SK-N-SH treated with all-trans-retinoic acid at 6 μM for 48 hours (cell line): ENCODE measurements at regions not wholly inside any gene's neighbourhood (a gene's known extent, or its start where the extent isn't known, plus 50 kb on each side); places are given as distances from the start of the nearest gene placed in this dataset.
A peak's percentile ranks its signal among the peaks of the same experiment; 100 is the strongest.

Experiments
- ATAC-seq: fragments of 200-7000 bp; cut with Tn5 transposase; 3 replicates; pipeline ENCODE4 v1.9.1; 2020; ENCODE audit warnings: mild to moderate bottlenecking, moderate library complexity
- ARNTL ChIP-seq: fragments of 450-650 bp; formaldehyde crosslinking; IDR thresholded peaks from 2 replicates; pipeline ENCODE4 v1.5.0; 2020; ENCODE audit warnings: low read depth, mild to moderate bottlenecking, moderate library complexity, borderline replicate concordance
- CSDC2 ChIP-seq: fragments of 250-450 bp; sonication (Bioruptor Pico); IDR thresholded peaks from 2 replicates; pipeline ENCODE4 v1.5.0; 2020; ENCODE audit warnings: mild to moderate bottlenecking, moderate library complexity
- ISL1 ChIP-seq: fragments of 250-450 bp; sonication (Bioruptor Pico); IDR thresholded peaks from 2 replicates; pipeline ENCODE4 v2.1.2; 2022; ENCODE audit warnings: mild to moderate bottlenecking, moderate library complexity
- PPARA ChIP-seq: fragments of 250-450 bp; sonication (Bioruptor Pico); IDR thresholded peaks from 2 replicates; pipeline ENCODE4 v1.5.0; 2020; ENCODE audit warnings: mild to moderate bottlenecking, borderline replicate concordance
- RARB ChIP-seq: fragments of 250-450 bp; sonication (Bioruptor Pico); IDR thresholded peaks from 2 replicates; pipeline ENCODE4 v1.8.0; 2021; ENCODE audit warnings: mild to moderate bottlenecking, moderate library complexity
- SNAI2 ChIP-seq: fragments of 250-450 bp; sonication (Bioruptor Pico); IDR thresholded peaks from 2 replicates; pipeline ENCODE4 v1.5.0; 2020; ENCODE audit warnings: mild to moderate bottlenecking, moderate library complexity
- TCF4 ChIP-seq: fragments of 250-450 bp; sonication (Bioruptor Pico); IDR thresholded peaks from 2 replicates; pipeline ENCODE4 v1.8.0; 2021; ENCODE audit warnings: mild to moderate bottlenecking, moderate library complexity, borderline replicate concordance
- TOX ChIP-seq: fragments of 250-450 bp; sonication (Bioruptor Pico); IDR thresholded peaks from 2 replicates; pipeline ENCODE4 v1.8.0; 2021; ENCODE audit warnings: mild to moderate bottlenecking, moderate library complexity, borderline replicate concordance
- ZC3H10 ChIP-seq: fragments of 250-450 bp; sonication (Bioruptor Pico); IDR thresholded peaks from 2 replicates; pipeline ENCODE4 v1.5.1; 2021; ENCODE audit warnings: mild to moderate bottlenecking, moderate library complexity
- ZFP30 ChIP-seq: fragments of 450-650 bp; formaldehyde crosslinking; IDR thresholded peaks from 2 replicates; pipeline ENCODE4 v1.5.0; 2022; ENCODE audit warnings: mild to moderate bottlenecking, moderate library complexity
- ZNF565 ChIP-seq: fragments of 450-650 bp; formaldehyde crosslinking; conservative IDR thresholded peaks from 2 replicates; pipeline ENCODE4 v1.5.0; 2020; ENCODE audit warnings: low read depth, mild to moderate bottlenecking, moderate library complexity
- ZNF70 ChIP-seq: fragments of 450-650 bp; formaldehyde crosslinking; IDR thresholded peaks from 2 replicates; pipeline ENCODE4 v1.5.0; 2020; ENCODE audit warnings: mild to moderate bottlenecking, moderate library complexity
- ZNF8 ChIP-seq: fragments of 450-650 bp; formaldehyde crosslinking; IDR thresholded peaks from 2 replicates; pipeline ENCODE4 v1.5.0; 2020; ENCODE audit warnings: mild to moderate bottlenecking, moderate library complexity
- TF ChIP-seq, protein P1 (sequence below): fragments of 250-450 bp; sonication (Bioruptor Pico); IDR thresholded peaks from 2 replicates; pipeline ENCODE4 v1.5.1; 2020; ENCODE audit warnings: low read depth, mild to moderate bottlenecking, moderate library complexity
- TF ChIP-seq, protein P2 (sequence below): fragments of 250-450 bp; sonication (Bioruptor Pico); IDR thresholded peaks from 2 replicates; pipeline ENCODE4 v1.5.0; 2020; ENCODE audit warnings: mild to moderate bottlenecking, moderate library complexity

DNA sequence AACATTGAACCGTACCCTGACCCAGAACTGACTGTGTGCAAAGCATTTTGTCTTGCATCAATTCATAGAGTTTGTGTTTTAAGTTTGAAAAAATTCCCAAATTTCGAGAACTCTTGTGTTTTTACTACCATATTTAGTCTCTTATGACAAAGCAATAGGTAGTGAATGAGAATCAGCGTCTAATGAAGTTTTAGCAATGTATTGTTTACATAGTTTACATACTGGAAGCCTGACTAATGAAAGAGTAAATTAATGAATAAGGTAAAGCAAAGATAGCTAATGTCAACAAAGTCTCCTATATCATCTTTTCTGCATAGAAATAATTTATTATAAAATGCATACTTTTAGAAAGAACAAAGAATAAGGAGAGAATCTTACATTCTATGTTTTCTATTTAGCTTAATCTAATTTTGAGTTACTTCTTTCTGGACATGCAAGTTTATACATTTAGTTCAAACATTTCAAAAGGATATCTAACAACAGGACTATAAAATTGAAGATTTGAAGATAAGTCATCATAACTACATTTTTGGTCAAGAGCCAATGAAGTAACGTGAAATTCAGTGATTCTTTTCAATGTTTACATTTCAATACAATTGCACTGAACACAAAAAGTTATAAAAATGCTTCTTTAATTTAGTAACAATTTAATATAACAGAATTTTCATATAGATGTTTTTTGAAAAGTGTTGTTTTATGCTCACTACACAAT lies 1943.7 kb downstream of the NCAM2 start:
- ATAC-seq, result no peak
- TF ChIP-seq, protein P1, sequence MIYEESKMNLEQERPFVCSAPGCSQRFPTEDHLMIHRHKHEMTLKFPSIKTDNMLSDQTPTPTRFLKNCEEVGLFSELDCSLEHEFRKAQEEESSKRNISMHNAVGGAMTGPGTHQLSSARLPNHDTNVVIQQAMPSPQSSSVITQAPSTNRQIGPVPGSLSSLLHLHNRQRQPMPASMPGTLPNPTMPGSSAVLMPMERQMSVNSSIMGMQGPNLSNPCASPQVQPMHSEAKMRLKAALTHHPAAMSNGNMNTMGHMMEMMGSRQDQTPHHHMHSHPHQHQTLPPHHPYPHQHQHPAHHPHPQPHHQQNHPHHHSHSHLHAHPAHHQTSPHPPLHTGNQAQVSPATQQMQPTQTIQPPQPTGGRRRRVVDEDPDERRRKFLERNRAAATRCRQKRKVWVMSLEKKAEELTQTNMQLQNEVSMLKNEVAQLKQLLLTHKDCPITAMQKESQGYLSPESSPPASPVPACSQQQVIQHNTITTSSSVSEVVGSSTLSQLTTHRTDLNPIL, result no peak
- TF ChIP-seq TCF4 (CRISPR knock-in tag) (no peak), CSDC2 (CRISPR knock-in tag) (no peak), ZFP30 (CRISPR knock-in tag) (no peak), SNAI2 (no peak), ZNF565 (CRISPR knock-in tag) (no peak), ARNTL (CRISPR knock-in tag) (no peak)

DNA sequence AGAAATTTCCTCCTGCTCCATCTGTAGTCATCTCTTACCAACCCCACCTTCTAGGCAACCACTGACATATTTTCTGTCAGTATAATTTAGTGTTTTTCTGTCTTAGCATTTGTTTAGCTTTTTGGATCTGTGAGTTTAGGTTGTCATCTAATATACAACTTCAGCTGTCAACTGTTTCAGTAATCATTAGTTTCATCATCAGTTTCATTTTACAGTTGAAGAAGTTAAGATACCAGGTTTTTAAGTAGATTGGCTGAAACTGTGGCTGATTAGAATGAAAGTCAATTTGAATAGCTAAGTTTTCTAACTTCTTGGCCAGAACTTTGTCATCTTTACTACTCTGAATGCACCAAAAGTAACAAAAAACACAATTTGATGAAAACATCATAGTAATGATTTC lies 1957.3 kb downstream of the NCAM2 start:
- ATAC-seq, result no peak
- TF ChIP-seq ZNF70 (CRISPR knock-in tag), result no peak
- no peak for TF ChIP-seq PPARA
- TF ChIP-seq, protein P2, sequence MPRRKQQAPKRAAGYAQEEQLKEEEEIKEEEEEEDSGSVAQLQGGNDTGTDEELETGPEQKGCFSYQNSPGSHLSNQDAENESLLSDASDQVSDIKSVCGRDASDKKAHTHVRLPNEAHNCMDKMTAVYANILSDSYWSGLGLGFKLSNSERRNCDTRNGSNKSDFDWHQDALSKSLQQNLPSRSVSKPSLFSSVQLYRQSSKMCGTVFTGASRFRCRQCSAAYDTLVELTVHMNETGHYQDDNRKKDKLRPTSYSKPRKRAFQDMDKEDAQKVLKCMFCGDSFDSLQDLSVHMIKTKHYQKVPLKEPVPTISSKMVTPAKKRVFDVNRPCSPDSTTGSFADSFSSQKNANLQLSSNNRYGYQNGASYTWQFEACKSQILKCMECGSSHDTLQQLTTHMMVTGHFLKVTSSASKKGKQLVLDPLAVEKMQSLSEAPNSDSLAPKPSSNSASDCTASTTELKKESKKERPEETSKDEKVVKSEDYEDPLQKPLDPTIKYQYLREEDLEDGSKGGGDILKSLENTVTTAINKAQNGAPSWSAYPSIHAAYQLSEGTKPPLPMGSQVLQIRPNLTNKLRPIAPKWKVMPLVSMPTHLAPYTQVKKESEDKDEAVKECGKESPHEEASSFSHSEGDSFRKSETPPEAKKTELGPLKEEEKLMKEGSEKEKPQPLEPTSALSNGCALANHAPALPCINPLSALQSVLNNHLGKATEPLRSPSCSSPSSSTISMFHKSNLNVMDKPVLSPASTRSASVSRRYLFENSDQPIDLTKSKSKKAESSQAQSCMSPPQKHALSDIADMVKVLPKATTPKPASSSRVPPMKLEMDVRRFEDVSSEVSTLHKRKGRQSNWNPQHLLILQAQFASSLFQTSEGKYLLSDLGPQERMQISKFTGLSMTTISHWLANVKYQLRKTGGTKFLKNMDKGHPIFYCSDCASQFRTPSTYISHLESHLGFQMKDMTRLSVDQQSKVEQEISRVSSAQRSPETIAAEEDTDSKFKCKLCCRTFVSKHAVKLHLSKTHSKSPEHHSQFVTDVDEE (CRISPR knock-in tag), result no peak
- TF ChIP-seq ZFP30 (CRISPR knock-in tag), result no peak
- no peak for TF ChIP-seq TOX (CRISPR knock-in tag)
- no peak for TF ChIP-seq ZNF8

DNA sequence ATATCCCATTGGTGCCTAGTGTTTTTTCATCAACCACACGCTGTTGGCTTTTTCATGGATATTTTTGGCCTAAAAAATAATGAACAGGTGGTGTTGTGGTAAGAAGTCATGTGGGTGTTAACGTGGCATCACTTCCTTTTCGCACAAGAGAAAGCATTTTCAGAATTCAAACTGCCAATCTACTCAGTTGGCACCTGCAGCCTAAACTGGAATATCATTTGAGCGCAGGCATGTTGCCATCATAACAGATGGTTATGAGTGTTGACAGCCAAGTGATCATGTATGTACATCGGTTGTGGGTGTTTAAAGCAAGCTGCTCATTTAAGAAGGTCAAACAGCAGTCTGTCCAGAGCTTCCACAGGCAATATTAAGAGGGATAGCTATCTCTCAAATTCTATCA lies 1963.0 kb downstream of the NCAM2 start:
- no peak for ATAC-seq
- TF ChIP-seq, protein P1, result no peak
- TF ChIP-seq ZC3H10 (CRISPR knock-in tag), result no peak
- no peak for TF ChIP-seq CSDC2 (CRISPR knock-in tag)
- no peak for TF ChIP-seq ISL1
- TF ChIP-seq, protein P2 (CRISPR knock-in tag), result no peak
- no peak for TF ChIP-seq RARB
- TF ChIP-seq ZNF70 (CRISPR knock-in tag), result no peak
- no peak for TF ChIP-seq SNAI2
- TF ChIP-seq TCF4 (CRISPR knock-in tag), result no peak
- no peak for TF ChIP-seq PPARA

DNA sequence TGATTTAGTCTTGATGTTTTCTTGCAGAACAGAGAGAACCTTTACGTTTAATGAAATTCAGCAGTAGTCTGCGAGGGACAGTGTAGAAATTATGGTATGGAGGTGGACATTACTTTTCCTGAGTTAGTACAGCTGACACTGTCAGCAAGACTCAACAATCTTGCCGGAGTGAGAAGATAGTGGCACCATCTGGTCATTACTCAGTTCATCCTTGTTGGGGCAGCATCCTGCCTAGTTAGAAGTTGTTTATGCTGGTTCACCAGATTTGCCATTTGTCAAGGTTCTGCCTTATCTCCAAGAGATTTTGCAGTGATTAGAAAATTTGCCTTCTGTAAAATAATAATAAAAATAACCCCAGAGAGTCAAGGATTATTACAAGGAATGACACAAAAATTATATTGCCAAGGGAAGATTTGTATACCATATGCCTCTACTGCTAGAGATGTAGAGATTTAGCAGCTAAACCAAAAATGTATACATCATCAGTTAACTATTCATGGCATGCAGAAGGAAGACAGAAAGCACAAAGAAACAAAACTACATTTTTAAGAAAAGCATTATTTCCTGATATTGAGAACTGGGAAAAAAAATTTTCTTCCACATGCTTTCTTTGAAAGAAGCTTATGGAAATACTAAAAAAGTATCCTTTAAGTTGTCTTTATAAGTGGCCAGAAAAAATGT lies 1967.4 kb downstream of the NCAM2 start:
- ATAC-seq, result no peak
- no peak for TF ChIP-seq TOX (CRISPR knock-in tag)
- TF ChIP-seq, protein P2 (CRISPR knock-in tag), result no peak
- no peak for TF ChIP-seq ZNF565 (CRISPR knock-in tag)
- peak; percentile 48 for TF ChIP-seq ISL1
- 0 out of 2 replicates have a peak, but pooled peaks have one; percentile 22 for TF ChIP-seq CSDC2 (CRISPR knock-in tag)
